Immature natural killer cell (primary cell): ENCODE measurements at regions not wholly inside any gene's neighbourhood (a gene's known extent, or its start where the extent isn't known, plus 50 kb on each side); places are given as distances from the start of the nearest gene placed in this dataset.

Experiments used
- DNase-seq, 3 donors: peaks; one replicate each; pipeline ENCODE4 v3.0.0; 2022; ENCODE audit warnings: mixed read lengths in 1 of 3
- H3K27ac Mint-ChIP-seq, 6 donors: one replicate each; pipeline ENCODE4 v1.8.0; 2020; ENCODE audit warnings: mixed read lengths in 6 of 6, mild to moderate bottlenecking in 5 of 6, inconsistent platforms in 4 of 6, moderate library complexity in 3 of 6
- H3K27me3 Mint-ChIP-seq, 3 donors: one replicate each; pipeline ENCODE4 v1.8.0; 2020 to 2021; ENCODE audit warnings: low read depth in 3 of 3, mild to moderate bottlenecking in 3 of 3, mixed read lengths in 3 of 3, moderate library complexity in 3 of 3, inconsistent platforms in 1 of 3
- H3K36me3 Mint-ChIP-seq, 3 donors: one replicate each; pipeline ENCODE4 v1.8.0; 2020; ENCODE audit warnings: mixed read lengths in 3 of 3, inconsistent platforms in 2 of 3, mild to moderate bottlenecking in 2 of 3
- H3K4me1 Mint-ChIP-seq, 2 donors: one replicate each; pipeline ENCODE4 v1.8.0; 2020; ENCODE audit warnings: inconsistent platforms in 2 of 2, mild to moderate bottlenecking in 2 of 2, mixed read lengths in 2 of 2, moderate library complexity in 1 of 2
- H3K4me3 Mint-ChIP-seq, 5 donors: one replicate each; pipeline ENCODE4 v1.8.0; 2020; ENCODE audit warnings: mild to moderate bottlenecking in 5 of 5, mixed read lengths in 5 of 5, inconsistent platforms in 3 of 5, moderate library complexity in 3 of 5
- H3K9me3 Mint-ChIP-seq, 6 donors: one replicate each; pipeline ENCODE4 v1.8.0; 2020; ENCODE audit warnings: mild to moderate bottlenecking in 6 of 6, mixed read lengths in 6 of 6, inconsistent platforms in 4 of 6, moderate library complexity in 3 of 6

GRCh38 chr20:10800288-10800687 is 126.5 kb upstream of the JAG1 start:
- no peak overlapping the region for H3K27ac Mint-ChIP-seq
- H3K9me3 Mint-ChIP-seq: peaks cover 0 to 3% (median 0%) of the 10 kb centered on the region in 6 donors
- no peak for DNase-seq
- no peak overlapping the region for H3K4me3 Mint-ChIP-seq
- H3K27me3 Mint-ChIP-seq: peaks cover 0 to 3% (median 0%) of the 10 kb centered on the region in 3 donors
- H3K4me1 Mint-ChIP-seq: no peaks in the 10 kb centered on the region
- no peaks in the 10 kb centered on the region for H3K36me3 Mint-ChIP-seq

GRCh38 chr20:10802236-10802635 is 128.4 kb upstream of the JAG1 start:
- Mint-ChIP-seq H3K36me3 (no peaks in the 10 kb centered on the region), H3K4me1 (no peaks in the 10 kb centered on the region), H3K27me3 (peaks cover 0 to 2% (median 0%) of the 10 kb centered on the region in 3 donors), H3K4me3 (no peak overlapping the region), H3K27ac (no peak overlapping the region), H3K9me3 (no peaks in the 10 kb centered on the region)
- no peak for DNase-seq

- DNase-seq: no peak
- H3K4me1 Mint-ChIP-seq: no peaks in the 10 kb centered on the region
- H3K36me3 Mint-ChIP-seq: no peaks in the 10 kb centered on the region
- H3K4me3 Mint-ChIP-seq: no peak overlapping the region
- no peaks in the 10 kb centered on the region for H3K9me3 Mint-ChIP-seq
- H3K27me3 Mint-ChIP-seq: peaks cover 0 to 2% (median 0%) of the 10 kb centered on the region in 3 donors
- no peak overlapping the region for H3K27ac Mint-ChIP-seq
Measured at GRCh38 chr20:10805764-10806163, 132.0 kb upstream of the JAG1 start.

GRCh38 chr20:10806539-10806938 is 132.7 kb upstream of the JAG1 start:
- Mint-ChIP-seq H3K27me3 (peaks cover 0 to 2% (median 0%) of the 10 kb centered on the region in 3 donors), H3K27ac (no peak overlapping the region), H3K4me3 (no peak overlapping the region), H3K36me3 (no peaks in the 10 kb centered on the region), H3K9me3 (no peaks in the 10 kb centered on the region), H3K4me1 (no peaks in the 10 kb centered on the region)
- DNase-seq: no peak

GRCh38 chr20:10807013-10807412 is 133.2 kb upstream of the JAG1 start:
- Mint-ChIP-seq H3K9me3 (no peaks in the 10 kb centered on the region), H3K27ac (no peak overlapping the region), H3K4me1 (no peaks in the 10 kb centered on the region), H3K27me3 (peaks cover 0 to 2% (median 0%) of the 10 kb centered on the region in 3 donors), H3K36me3 (no peaks in the 10 kb centered on the region), H3K4me3 (no peak overlapping the region)
- DNase-seq: no peak

- Mint-ChIP-seq H3K4me1 (no peaks in the 10 kb centered on the region), H3K27me3 (peaks cover 0 to 3% (median 3%) of the 10 kb centered on the region in 3 donors), H3K9me3 (no peaks in the 10 kb centered on the region), H3K36me3 (no peaks in the 10 kb centered on the region), H3K4me3 (no peak overlapping the region), H3K27ac (no peak overlapping the region)
- DNase-seq: no peak
Measured at GRCh38 chr20:10812759-10813327, 139.0 kb upstream of the JAG1 start.

GRCh38 chr20:10823585-10823984 is 149.8 kb upstream of the JAG1 start:
- no peaks in the 10 kb centered on the region for H3K36me3 Mint-ChIP-seq

GRCh38 chr20:10824750-10825500 is 151.1 kb upstream of the JAG1 start:
- Mint-ChIP-seq H3K27ac (no peak overlapping the region), H3K4me3 (no peak overlapping the region), H3K36me3 (no peaks in the 10 kb centered on the region), H3K4me1 (no peaks in the 10 kb centered on the region), H3K27me3 (peaks cover 0 to 2% (median 1%) of the 10 kb centered on the region in 3 donors), H3K9me3 (peaks cover 0 to 5% (median 0%) of the 10 kb centered on the region in 6 donors)
- no peak for DNase-seq

More at GRCh38 chr20:10823585-10823984, 149.8 kb upstream of the JAG1 start:
- H3K4me1 Mint-ChIP-seq: no peaks in the 10 kb centered on the region
- H3K27ac Mint-ChIP-seq: no peak overlapping the region
- peaks cover 0 to 2% (median 1%) of the 10 kb centered on the region in 3 donors for H3K27me3 Mint-ChIP-seq
- no peak for DNase-seq
- H3K9me3 Mint-ChIP-seq: peaks cover 0 to 12% (median 2%) of the 10 kb centered on the region in 6 donors
- H3K4me3 Mint-ChIP-seq: no peak overlapping the region

GRCh38 chr20:10826111-10826510 is 152.3 kb upstream of the JAG1 start:
- Mint-ChIP-seq H3K27ac (no peak overlapping the region), H3K4me3 (no peak overlapping the region), H3K36me3 (no peaks in the 10 kb centered on the region), H3K9me3 (peaks cover 0 to 5% (median 0%) of the 10 kb centered on the region in 6 donors), H3K4me1 (no peaks in the 10 kb centered on the region), H3K27me3 (peaks cover 0 to 2% (median 1%) of the 10 kb centered on the region in 3 donors)
- no peak for DNase-seq

- DNase-seq: no peak
- Mint-ChIP-seq H3K4me1 (no peaks in the 10 kb centered on the region), H3K9me3 (peaks cover 0 to 3% (median 0%) of the 10 kb centered on the region in 6 donors), H3K36me3 (no peaks in the 10 kb centered on the region), H3K27me3 (peaks cover 0 to 2% (median 1%) of the 10 kb centered on the region in 3 donors), H3K4me3 (no peak overlapping the region), H3K27ac (no peak overlapping the region)
Measured at GRCh38 chr20:10828180-10828579, 154.4 kb upstream of the JAG1 start.

- Mint-ChIP-seq H3K4me1 (no peaks in the 10 kb centered on the region), H3K4me3 (no peak overlapping the region), H3K27ac (no peak overlapping the region), H3K27me3 (peaks cover 0 to 1% (median 0%) of the 10 kb centered on the region in 3 donors), H3K36me3 (no peaks in the 10 kb centered on the region), H3K9me3 (peaks cover 0 to 8% (median 0%) of the 10 kb centered on the region in 6 donors)
- DNase-seq: no peak
Measured at GRCh38 chr20:10832141-10832540, 158.3 kb upstream of the JAG1 start.

GRCh38 chr20:10837901-10838300 is 164.1 kb upstream of the JAG1 start:
- no peak for DNase-seq
- Mint-ChIP-seq H3K4me3 (no peak overlapping the region), H3K9me3 (peaks cover 6 to 26% (median 12%) of the 10 kb centered on the region in 6 donors), H3K4me1 (no peaks in the 10 kb centered on the region), H3K27ac (no peak overlapping the region), H3K27me3 (peaks cover 0 to 2% (median 0%) of the 10 kb centered on the region in 3 donors), H3K36me3 (no peaks in the 10 kb centered on the region)

- Mint-ChIP-seq H3K4me3 (no peak overlapping the region), H3K27me3 (peaks cover 0 to 2% (median 0%) of the 10 kb centered on the region in 3 donors)
Measured at GRCh38 chr20:10842116-10842515, 168.3 kb upstream of the JAG1 start.

GRCh38 chr20:10843146-10843711 is 169.4 kb upstream of the JAG1 start:
- no peaks in the 10 kb centered on the region for H3K36me3 Mint-ChIP-seq
- peaks cover 6 to 26% (median 12%) of the 10 kb centered on the region in 6 donors for H3K9me3 Mint-ChIP-seq
- H3K27ac Mint-ChIP-seq: no peak overlapping the region

More at GRCh38 chr20:10842116-10842515, 168.3 kb upstream of the JAG1 start:
- Mint-ChIP-seq H3K9me3 (peaks cover 6 to 26% (median 12%) of the 10 kb centered on the region in 6 donors), H3K4me1 (no peaks in the 10 kb centered on the region), H3K36me3 (no peaks in the 10 kb centered on the region), H3K27ac (no peak overlapping the region)
- no peak for DNase-seq

More at GRCh38 chr20:10843146-10843711, 169.4 kb upstream of the JAG1 start:
- Mint-ChIP-seq H3K4me1 (no peaks in the 10 kb centered on the region), H3K27me3 (peaks cover 0 to 2% (median 0%) of the 10 kb centered on the region in 3 donors), H3K4me3 (no peak overlapping the region)
- DNase-seq: no peak
